ENCODE measurements at regions not wholly inside any gene's neighbourhood (a gene's known extent, or its start where the extent isn't known, plus 50 kb on each side); places are given as distances from the start of the nearest gene placed in this dataset.
"Not testable (repeated sequence)": the region's sequence is repeated elsewhere in the genome, so short reads cannot be mapped to it uniquely, and the experiment has no call there.

- no peaks in the 10 kb centered on the region for H3K9me3 ChIP-seq (ENCODE audit: control insufficient read depth, insufficient read depth, low read length)
- no peaks in the 10 kb centered on the region for H3K36me3 ChIP-seq (ENCODE audit: control insufficient read depth, insufficient read depth, low read length)
- H3K4me1 ChIP-seq (ENCODE audit: control insufficient read depth, insufficient read depth, low read length) = no peaks in the 10 kb centered on the region
Observed at GRCh38 chr2:16973586-16974286, 308.1 kb upstream of the CYRIA start.

GRCh38 chr2:16972276-16972675, 306.6 kb upstream of the CYRIA start:
- no peak overlapping the region for H3K4me3 ChIP-seq (ENCODE audit: low read depth, low read length)
- H3K27me3 ChIP-seq (ENCODE audit: control insufficient read depth, insufficient read depth, low read length) = no peaks in the 10 kb centered on the region
- no peak overlapping the region for H3K9ac ChIP-seq (ENCODE audit: low read depth, low read length)
- H3K27ac ChIP-seq (ENCODE audit: low read depth, low read length) = no peak overlapping the region
- no peaks in the 10 kb centered on the region for H3K4me1 ChIP-seq (ENCODE audit: control insufficient read depth, insufficient read depth, low read length)
- no peaks in the 10 kb centered on the region for H3K36me3 ChIP-seq (ENCODE audit: control insufficient read depth, insufficient read depth, low read length)
- no peaks in the 10 kb centered on the region for H3K9me3 ChIP-seq (ENCODE audit: control insufficient read depth, insufficient read depth, low read length)

More at GRCh38 chr2:16973586-16974286, 308.1 kb upstream of the CYRIA start:
- Histone ChIP-seq H3K27ac (ENCODE audit: low read depth, low read length) (no peak overlapping the region), H3K9ac (ENCODE audit: low read depth, low read length) (no peak overlapping the region), H3K4me3 (ENCODE audit: low read depth, low read length) (no peak overlapping the region), H3K27me3 (ENCODE audit: control insufficient read depth, insufficient read depth, low read length) (no peaks in the 10 kb centered on the region)

DNA sequence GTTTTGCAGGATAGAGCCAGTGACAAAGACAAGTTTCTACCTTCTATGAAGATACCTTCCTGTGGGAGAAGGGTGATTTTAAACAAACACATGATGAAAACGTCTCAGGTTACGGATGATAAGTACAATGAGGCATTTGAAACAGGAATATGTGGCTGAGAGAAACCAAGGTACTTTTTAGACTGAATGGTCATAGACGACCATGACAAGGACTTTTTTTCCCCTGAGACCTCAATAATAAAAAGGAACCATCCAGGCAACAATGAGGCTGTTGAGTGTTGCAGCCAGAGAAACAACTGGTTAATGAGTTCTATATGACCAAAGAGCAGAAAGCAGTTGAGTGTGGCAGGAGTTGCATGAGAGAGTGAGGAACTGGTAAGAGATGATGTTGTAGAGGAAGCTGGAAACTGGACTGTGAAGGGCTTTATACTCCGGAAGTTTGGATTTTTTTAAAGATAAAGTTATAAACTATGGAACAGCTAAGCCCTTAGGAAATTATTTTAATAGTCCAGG, 306.1 kb upstream of the CYRIA start:
- Histone ChIP-seq H3K27me3 (ENCODE audit: control insufficient read depth, insufficient read depth, low read length) (no peaks in the 10 kb centered on the region), H3K9me3 (ENCODE audit: control insufficient read depth, insufficient read depth, low read length) (no peaks in the 10 kb centered on the region), H3K9ac (ENCODE audit: low read depth, low read length) (no peak overlapping the region), H3K4me3 (ENCODE audit: low read depth, low read length) (no peak overlapping the region), H3K36me3 (ENCODE audit: control insufficient read depth, insufficient read depth, low read length) (no peaks in the 10 kb centered on the region), H3K27ac (ENCODE audit: low read depth, low read length) (no peak overlapping the region), H3K4me1 (ENCODE audit: control insufficient read depth, insufficient read depth, low read length) (no peaks in the 10 kb centered on the region)

- H3K9me3 ChIP-seq (ENCODE audit: control insufficient read depth, insufficient read depth, low read length); H3K27me3 ChIP-seq (ENCODE audit: control insufficient read depth, insufficient read depth, low read length); H3K4me1 ChIP-seq (ENCODE audit: control insufficient read depth, insufficient read depth, low read length); H3K27ac ChIP-seq (ENCODE audit: low read depth, low read length); H3K9ac ChIP-seq (ENCODE audit: low read depth, low read length); H3K36me3 ChIP-seq (ENCODE audit: control insufficient read depth, insufficient read depth, low read length); H3K4me3 ChIP-seq (ENCODE audit: low read depth, low read length): not testable (repeated sequence)
Observed at GRCh38 chr2:16970948-16971347, 305.3 kb upstream of the CYRIA start.

DNA sequence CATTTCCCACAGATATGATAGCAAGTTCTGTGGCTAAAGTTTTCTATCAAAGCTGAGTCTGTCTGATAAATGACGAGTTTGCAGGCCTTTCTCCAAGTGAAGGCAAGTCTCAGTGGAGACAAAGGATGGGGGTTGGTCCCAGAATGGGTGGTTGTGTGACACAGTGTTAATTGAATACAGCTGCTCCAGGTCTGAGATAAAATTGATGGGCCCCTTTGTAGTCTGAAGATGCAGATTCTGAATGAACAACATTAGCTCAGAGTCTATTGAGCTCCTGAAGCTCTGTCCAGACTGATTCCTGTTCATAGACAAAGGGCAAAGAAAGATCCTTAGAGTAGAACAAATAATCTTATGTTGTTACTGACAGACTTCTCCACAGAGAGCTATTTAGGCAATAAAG, 296.9 kb upstream of the CYRIA start:
- Histone ChIP-seq H3K4me3 (ENCODE audit: low read depth, low read length) (no peak overlapping the region), H3K27me3 (ENCODE audit: control insufficient read depth, insufficient read depth, low read length) (no peaks in the 10 kb centered on the region), H3K27ac (ENCODE audit: low read depth, low read length) (peak overlapping the region; percentile 1), H3K4me1 (ENCODE audit: control insufficient read depth, insufficient read depth, low read length) (no peaks in the 10 kb centered on the region), H3K36me3 (ENCODE audit: control insufficient read depth, insufficient read depth, low read length) (no peaks in the 10 kb centered on the region), H3K9ac (ENCODE audit: low read depth, low read length) (no peak overlapping the region), H3K9me3 (ENCODE audit: control insufficient read depth, insufficient read depth, low read length) (no peaks in the 10 kb centered on the region)

DNA sequence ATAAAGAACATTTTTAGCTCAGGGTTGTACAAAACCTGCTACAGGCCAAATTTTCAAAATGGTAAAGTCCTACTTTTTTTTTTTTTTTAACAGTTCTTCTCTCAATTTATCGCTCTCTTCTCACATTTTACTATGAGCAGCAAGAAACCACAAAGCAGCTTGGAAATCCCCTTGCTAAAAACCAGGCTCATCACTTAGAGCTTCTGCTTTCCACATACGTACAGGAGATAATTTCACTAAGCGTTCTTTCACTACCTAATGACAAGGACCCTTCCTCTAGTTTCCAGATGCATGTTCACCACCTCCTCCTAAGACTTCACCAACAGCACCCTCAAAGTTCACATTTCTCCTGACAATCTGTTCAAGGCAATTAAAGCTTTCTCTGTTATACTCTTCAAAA, 294.9 kb upstream of the CYRIA start:
- Histone ChIP-seq H3K9ac (ENCODE audit: low read depth, low read length) (no peak overlapping the region), H3K27ac (ENCODE audit: low read depth, low read length) (no peak overlapping the region), H3K27me3 (ENCODE audit: control insufficient read depth, insufficient read depth, low read length) (no peaks in the 10 kb centered on the region), H3K36me3 (ENCODE audit: control insufficient read depth, insufficient read depth, low read length) (no peaks in the 10 kb centered on the region), H3K4me3 (ENCODE audit: low read depth, low read length) (no peak overlapping the region), H3K9me3 (ENCODE audit: control insufficient read depth, insufficient read depth, low read length) (no peaks in the 10 kb centered on the region), H3K4me1 (ENCODE audit: control insufficient read depth, insufficient read depth, low read length) (no peaks in the 10 kb centered on the region)

DNA sequence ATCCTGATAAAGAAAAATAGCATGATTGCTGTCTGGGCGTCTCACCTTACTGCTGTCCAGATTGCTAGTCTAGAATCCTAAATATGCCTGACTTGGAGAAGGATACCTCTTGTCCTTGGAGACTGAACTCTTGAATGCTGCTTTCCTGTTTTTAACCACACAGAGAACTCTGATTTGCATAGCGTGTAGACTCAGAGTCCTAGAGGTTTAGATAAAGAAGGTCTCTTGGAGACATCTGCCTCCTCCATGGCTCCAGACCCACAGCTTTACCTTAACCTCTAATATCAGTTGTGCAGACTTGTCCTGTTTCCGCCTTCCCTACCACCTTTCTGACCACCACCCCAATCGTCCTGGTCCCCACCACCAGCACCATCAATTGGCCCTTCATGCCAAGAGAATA, 292.6 kb upstream of the CYRIA start:
- H3K27ac ChIP-seq (ENCODE audit: low read depth, low read length) = no peak overlapping the region
- H3K4me1 ChIP-seq (ENCODE audit: control insufficient read depth, insufficient read depth, low read length) = no peaks in the 10 kb centered on the region
- no peaks in the 10 kb centered on the region for H3K36me3 ChIP-seq (ENCODE audit: control insufficient read depth, insufficient read depth, low read length)
- H3K27me3 ChIP-seq (ENCODE audit: control insufficient read depth, insufficient read depth, low read length) = no peaks in the 10 kb centered on the region
- H3K9me3 ChIP-seq (ENCODE audit: control insufficient read depth, insufficient read depth, low read length) = no peaks in the 10 kb centered on the region
- H3K9ac ChIP-seq (ENCODE audit: low read depth, low read length) = no peak overlapping the region
- H3K4me3 ChIP-seq (ENCODE audit: low read depth, low read length) = no peak overlapping the region

DNA sequence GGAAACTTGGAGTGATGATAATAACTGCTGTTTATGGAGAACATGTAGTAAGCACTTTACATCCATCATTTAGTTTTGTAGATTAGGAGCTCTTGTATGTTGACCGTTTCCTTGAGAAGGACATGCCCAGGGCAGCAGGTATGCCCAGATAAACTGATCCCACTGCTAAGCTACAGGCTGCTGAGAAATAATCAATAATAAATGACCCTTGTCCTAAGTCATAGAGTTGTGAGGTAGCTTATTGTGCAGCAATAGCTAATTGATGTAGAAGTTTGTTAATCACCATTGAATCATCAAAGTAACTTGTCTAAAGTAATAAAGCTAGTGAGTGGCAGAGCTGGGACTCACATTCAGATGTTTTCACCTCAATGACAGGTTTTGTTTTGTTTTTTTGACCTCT, 287.2 kb upstream of the CYRIA start:
- H3K9me3 ChIP-seq (ENCODE audit: control insufficient read depth, insufficient read depth, low read length) = no peaks in the 10 kb centered on the region
- H3K9ac ChIP-seq (ENCODE audit: low read depth, low read length) = no peak overlapping the region
- no peak overlapping the region for H3K4me3 ChIP-seq (ENCODE audit: low read depth, low read length)
- H3K27me3 ChIP-seq (ENCODE audit: control insufficient read depth, insufficient read depth, low read length) = no peaks in the 10 kb centered on the region
- H3K27ac ChIP-seq (ENCODE audit: low read depth, low read length) = no peak overlapping the region
- H3K4me1 ChIP-seq (ENCODE audit: control insufficient read depth, insufficient read depth, low read length) = no peaks in the 10 kb centered on the region; the same call in 1 of the 2 replicates
- H3K36me3 ChIP-seq (ENCODE audit: control insufficient read depth, insufficient read depth, low read length) = no peaks in the 10 kb centered on the region

GRCh38 chr2:16952368-16952767, 286.7 kb upstream of the CYRIA start:
- Histone ChIP-seq H3K4me3 (ENCODE audit: low read depth, low read length) (no peak overlapping the region), H3K27ac (ENCODE audit: low read depth, low read length) (no peak overlapping the region)

DNA sequence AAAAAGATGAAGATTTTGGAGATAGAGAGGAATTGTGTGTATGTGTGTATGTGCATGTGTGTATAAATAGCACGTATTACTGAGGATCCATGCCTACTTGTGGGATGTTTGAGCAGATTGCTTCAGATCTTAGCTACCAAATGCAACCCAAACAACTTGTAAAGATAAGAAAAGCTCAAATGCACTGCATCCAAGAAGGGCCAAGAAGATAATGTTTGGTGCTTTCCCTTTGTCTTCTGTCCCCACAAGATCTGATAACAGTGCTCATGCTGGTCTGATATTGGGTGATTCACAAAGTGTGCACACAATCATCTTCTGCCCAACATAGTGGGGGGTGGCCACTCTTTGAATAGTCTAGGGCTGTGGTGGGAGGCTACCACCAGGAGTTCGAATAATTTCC, 284.8 kb upstream of the CYRIA start:
- Histone ChIP-seq H3K9me3 (ENCODE audit: control insufficient read depth, insufficient read depth, low read length) (no peaks in the 10 kb centered on the region), H3K4me3 (ENCODE audit: low read depth, low read length) (no peak overlapping the region), H3K9ac (ENCODE audit: low read depth, low read length) (no peak overlapping the region), H3K27me3 (ENCODE audit: control insufficient read depth, insufficient read depth, low read length) (no peaks in the 10 kb centered on the region), H3K27ac (ENCODE audit: low read depth, low read length) (no peak overlapping the region), H3K4me1 (ENCODE audit: control insufficient read depth, insufficient read depth, low read length) (no peaks in the 10 kb centered on the region; the same call in 1 of the 2 replicates), H3K36me3 (ENCODE audit: control insufficient read depth, insufficient read depth, low read length) (no peaks in the 10 kb centered on the region)

More at GRCh38 chr2:16952368-16952767, 286.7 kb upstream of the CYRIA start:
- H3K27me3 ChIP-seq (ENCODE audit: control insufficient read depth, insufficient read depth, low read length) = no peaks in the 10 kb centered on the region
- H3K36me3 ChIP-seq (ENCODE audit: control insufficient read depth, insufficient read depth, low read length) = no peaks in the 10 kb centered on the region
- H3K9ac ChIP-seq (ENCODE audit: low read depth, low read length) = no peak overlapping the region
- no peaks in the 10 kb centered on the region for H3K9me3 ChIP-seq (ENCODE audit: control insufficient read depth, insufficient read depth, low read length)
- no peaks in the 10 kb centered on the region; the same call in 1 of the 2 replicates for H3K4me1 ChIP-seq (ENCODE audit: control insufficient read depth, insufficient read depth, low read length)

- no peaks in the 10 kb centered on the region; the same call in 1 of the 2 replicates for H3K4me1 ChIP-seq (ENCODE audit: control insufficient read depth, insufficient read depth, low read length)
- no peak overlapping the region for H3K9ac ChIP-seq (ENCODE audit: low read depth, low read length)
- no peak overlapping the region for H3K4me3 ChIP-seq (ENCODE audit: low read depth, low read length)
- no peaks in the 10 kb centered on the region for H3K27me3 ChIP-seq (ENCODE audit: control insufficient read depth, insufficient read depth, low read length)
- no peaks in the 10 kb centered on the region for H3K36me3 ChIP-seq (ENCODE audit: control insufficient read depth, insufficient read depth, low read length)
- peak overlapping the region; percentile 22 for H3K27ac ChIP-seq (ENCODE audit: low read depth, low read length)
- H3K9me3 ChIP-seq (ENCODE audit: control insufficient read depth, insufficient read depth, low read length) = no peaks in the 10 kb centered on the region
Observed at GRCh38 chr2:16948710-16949109, 283.1 kb upstream of the CYRIA start.

All from HUES48 (cell line).